NCI-H82 treated with DMSO at 0.1 percent for 48 hours (cell line): ENCODE measurements at regions not wholly inside any gene's neighbourhood (a gene's known extent, or its start where the extent isn't known, plus 50 kb on each side); places are given as distances from the start of the nearest gene placed in this dataset.

Source experiments
- DNase-seq: peaks from one replicate; lab custom pipeline; 2025; ENCODE audit not compliant: unreplicated experiment; lab: John Stamatoyannopoulos, UW

DNA sequence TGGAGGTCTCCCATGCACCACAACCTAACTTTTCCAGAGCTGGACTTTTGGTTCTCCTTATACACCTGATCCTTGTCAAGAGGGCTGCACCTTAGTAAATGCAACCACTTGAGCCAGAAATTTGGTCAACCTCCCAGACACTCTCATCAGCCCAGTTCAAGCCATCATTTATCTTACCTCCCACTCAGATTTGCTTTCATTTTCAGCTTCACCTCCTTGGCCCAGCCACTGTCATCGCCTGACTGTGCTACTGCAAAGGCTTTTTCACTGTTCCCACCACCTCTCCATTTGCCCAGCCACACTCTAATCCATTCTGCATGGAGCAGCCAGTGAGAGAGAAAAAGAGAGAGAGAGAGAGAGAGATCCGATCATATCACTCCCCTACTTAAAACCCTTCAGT lies 112.4 kb upstream of the DDX18 start:
- DNase-seq: no peak

DNA sequence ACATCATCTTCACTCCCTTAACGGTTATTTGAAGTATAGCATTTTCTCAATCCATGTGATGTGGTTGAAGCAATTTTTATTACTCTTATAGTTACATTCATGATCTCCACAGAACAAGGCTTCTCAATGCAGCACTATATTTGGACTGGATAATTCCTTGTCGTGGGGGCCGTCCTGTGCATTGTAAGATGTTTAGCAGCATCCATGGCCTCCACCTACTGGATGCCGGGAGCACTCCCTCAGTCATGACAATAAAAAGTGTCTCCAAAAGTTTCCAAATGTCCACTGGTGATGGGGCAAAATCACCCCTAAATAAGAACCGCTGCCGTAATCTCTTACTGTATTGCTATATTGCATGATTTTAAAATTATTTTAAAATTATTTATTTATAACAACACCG lies 110.6 kb upstream of the DDX18 start:
- no peak for DNase-seq

DNA sequence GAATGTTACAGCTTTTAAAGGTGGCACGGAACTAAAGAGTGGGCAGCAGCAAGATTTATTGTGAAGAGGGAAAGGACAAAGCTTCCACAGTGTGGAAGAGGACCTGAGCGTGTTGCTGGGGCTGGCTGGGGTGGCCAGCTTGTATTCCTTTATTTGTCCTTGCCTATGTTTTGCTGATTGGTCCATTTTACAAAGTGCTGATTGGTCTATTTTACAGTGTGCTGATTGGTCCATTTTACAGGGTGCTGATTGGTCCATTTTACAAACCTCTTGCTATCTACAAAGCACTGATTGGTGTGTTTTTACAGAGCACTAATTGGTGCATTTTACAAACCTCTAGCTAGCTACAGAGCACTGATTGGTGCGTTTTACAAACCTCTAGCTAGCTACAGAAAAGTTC lies 109.7 kb upstream of the DDX18 start:
- DNase-seq: no peak

GRCh38 chr2:117707874-117708273 lies 106.6 kb upstream of the DDX18 start:
- no peak for DNase-seq

DNA sequence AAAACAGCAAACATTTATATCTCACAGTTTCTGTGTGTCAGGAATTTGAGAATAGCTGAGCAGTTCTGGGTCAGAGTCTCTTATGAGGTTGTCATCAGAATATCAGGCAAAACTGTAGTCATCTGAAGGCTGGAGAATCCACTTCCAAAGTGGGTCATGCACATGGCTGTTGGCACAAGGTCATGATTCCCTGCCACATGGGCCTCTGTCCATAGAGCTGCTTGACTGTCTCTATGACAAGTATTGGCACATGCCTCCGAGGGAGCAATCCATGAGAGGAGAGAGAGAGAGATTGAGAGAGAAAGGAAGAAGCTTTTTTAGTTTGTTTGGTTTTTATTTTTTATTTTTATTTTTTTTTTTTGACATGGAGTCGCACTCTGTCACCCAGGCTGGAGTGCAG lies 101.8 kb upstream of the DDX18 start:
- no peak for DNase-seq

GRCh38 chr2:117714110-117714509 lies 100.4 kb upstream of the DDX18 start:
- no peak for DNase-seq

DNA sequence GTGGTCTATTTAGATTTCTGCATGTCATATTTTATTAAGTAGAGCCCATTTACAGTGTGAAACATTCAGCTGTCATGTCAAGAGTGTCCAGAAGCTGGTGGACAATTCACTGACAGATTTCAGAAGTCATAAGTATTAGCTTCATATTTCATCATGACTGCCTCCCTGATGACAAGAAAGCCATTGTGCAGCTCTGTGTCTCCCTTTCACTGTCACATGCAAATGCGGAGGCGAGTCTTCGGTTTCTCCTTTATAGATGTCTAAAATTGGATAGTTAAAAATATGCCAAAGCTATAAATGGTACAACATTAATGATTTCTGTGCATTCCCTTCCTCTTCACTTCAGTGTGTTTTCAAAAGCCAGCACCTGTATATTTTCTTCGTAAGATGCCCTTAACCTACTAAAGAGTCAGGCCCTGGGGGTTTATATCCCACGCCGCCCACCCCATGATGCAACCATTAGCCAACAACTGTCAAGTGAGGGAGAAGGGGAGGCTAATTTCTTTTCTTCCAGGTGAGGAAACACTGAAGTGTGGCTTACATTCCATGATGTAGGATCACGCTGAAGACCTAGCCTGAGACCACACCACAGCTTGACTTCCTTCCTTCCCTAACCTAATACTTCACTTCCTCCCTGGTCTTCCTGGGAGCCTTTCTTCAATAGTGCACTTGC lies 99.6 kb upstream of the DDX18 start:
- DNase-seq: no peak

DNA sequence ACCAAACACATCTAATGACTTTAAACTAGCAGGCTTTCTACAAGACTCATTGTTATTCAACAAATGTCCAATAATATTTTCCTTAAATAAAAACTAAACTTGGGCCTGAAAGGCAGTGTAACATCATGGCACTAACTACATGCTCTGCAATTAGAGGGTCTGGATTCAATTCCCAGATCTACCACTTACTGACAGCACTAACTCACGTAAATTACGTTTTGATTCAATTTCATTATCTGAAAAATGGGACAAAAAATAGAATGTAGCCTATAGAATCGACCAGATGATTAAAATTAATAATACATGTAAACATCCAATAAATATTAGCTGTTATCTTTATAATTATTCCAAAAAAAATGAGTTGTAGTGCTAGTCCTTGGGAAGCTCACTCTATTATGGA lies 98.0 kb upstream of the DDX18 start:
- DNase-seq: no peak

- DNase-seq: no peak
Observed at GRCh38 chr2:117717072-117717471, 97.4 kb upstream of the DDX18 start.

DNA sequence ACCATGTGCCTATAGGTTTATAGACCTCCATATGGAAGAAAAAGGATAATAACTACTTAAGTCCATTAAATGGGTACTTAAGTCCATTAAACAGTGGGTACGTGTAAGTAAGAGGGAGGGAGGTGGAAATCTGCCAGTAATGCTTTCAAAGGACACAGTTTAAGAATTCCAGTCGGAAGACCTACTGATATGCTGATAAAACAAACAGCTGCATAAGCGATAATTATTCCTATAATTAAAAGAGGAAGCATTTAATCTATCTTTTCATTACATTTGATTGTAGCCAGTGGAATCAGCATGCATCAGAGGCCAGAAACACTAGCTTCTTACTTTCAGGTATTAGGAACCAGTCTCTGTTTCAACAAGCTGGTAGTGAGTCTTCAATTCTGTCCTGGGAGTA lies 96.4 kb upstream of the DDX18 start:
- peak; percentile 93 for DNase-seq

GRCh38 chr2:117720765-117721164 lies 93.7 kb upstream of the DDX18 start:
- DNase-seq: no peak

DNA sequence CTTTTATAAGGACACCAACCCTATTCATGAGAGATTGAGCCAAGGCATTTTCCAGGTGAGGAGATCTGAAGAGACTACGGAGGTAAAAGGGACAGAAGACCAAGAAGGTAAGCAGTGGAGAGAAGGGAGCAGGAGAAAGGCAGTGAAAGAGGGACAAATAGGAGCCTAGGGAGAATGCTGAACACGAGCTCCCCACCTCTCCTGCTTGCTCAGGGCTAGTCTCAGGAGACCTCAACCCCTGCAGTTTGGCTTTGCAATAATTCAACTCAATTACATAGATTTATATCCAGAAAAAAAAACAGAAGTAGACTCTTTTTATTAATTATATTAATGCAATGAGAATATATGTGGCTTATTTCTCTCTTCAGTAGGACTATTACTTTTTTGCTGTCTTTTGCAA lies 91.0 kb upstream of the DDX18 start:
- no peak for DNase-seq

GRCh38 chr2:117723888-117724434 lies 90.5 kb upstream of the DDX18 start:
- no peak for DNase-seq

- DNase-seq: no peak
Observed at GRCh38 chr2:117726747-117727146, 87.7 kb upstream of the DDX18 start.

DNA sequence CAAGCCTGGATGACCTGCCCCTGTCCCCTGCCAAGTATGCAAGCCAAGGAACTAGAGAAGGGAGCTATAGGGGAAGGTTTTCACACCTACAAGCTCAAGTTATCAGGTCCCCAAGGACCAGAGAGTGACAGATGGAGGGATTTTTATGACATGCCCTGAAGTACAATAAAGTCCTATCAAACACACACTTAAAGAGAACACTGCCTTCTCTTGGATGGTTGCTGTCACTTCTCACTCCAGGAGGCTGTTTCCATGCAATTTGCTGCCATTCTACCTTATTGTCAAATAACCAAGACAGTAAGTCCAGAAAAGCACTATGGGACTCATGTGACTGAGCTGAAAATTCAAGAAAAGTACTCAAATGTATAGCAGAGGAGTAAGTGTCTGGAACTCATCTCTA lies 76.6 kb upstream of the DDX18 start:
- no peak for DNase-seq

- no peak for DNase-seq
Observed at GRCh38 chr2:117738991-117739839, 75.3 kb upstream of the DDX18 start.

DNA sequence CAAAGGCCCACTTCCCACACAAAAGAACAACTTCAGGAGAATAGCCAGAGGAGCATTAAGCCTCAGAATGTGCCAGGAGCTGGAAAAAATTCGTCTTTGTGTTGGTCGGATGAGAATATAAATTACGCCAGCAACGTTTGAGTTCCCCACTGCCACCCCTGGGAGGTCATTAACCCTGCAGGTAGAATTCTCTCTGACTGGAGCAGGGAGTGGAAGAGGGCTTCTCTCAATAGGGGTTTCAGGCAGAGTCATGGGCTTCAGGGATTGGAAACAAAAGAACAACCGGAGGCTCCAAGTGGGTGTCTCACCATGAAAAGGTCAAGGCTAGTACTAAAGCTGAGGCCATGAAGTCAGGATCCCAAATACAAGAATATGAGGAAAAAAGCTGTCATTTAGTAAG lies 69.0 kb upstream of the DDX18 start:
- no peak for DNase-seq

GRCh38 chr2:117755768-117756167 lies 58.7 kb upstream of the DDX18 start:
- DNase-seq: no peak

- no peak for DNase-seq
Observed at GRCh38 chr2:117760916-117761315, 53.6 kb upstream of the DDX18 start.

DNA sequence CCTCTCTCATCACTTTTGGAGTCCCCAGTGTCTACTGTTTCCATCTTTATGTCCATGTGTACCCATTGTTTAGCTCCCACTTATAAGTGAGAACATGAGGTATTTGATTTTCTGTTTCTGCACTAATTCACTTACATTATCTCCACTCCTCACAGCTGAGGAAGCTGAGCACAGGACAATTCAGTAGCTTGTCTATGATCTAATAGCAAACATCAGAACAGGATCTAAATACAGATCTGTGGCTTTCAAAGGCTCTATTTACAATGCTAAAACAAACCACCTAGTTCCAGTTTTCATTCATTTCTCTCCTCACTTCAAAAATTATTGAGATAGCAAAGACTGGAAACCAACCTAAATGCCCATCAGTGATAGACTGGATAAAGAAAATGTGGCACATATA lies 52.0 kb upstream of the DDX18 start:
- no peak for DNase-seq

GRCh38 chr2:117763804-117764203 lies 50.7 kb upstream of the DDX18 start:
- no peak for DNase-seq
